Neural progenitor cell (in vitro differentiated cells): ENCODE measurements at regions not wholly inside any gene's neighbourhood (a gene's known extent, or its start where the extent isn't known, plus 50 kb on each side); places are given as distances from the start of the nearest gene placed in this dataset.

Source experiments
- EZH2 ChIP-seq: fragments of 200-600 bp; sonication (generic); IDR thresholded peaks from 2 replicates; pipeline ENCODE4 v1.6.1; 2017; ENCODE audit warnings: antibody characterized with exemption, mild to moderate bottlenecking, moderate library complexity
- EZH2phosphoT487 ChIP-seq: fragments of 200-600 bp; sonication (generic); IDR thresholded peaks from 2 replicates; pipeline ENCODE4 v1.6.1; 2017; ENCODE audit warnings: antibody characterized with exemption
- TF ChIP-seq, protein P1 (sequence below): fragments of 200-600 bp; sonication (generic); IDR thresholded peaks from 2 replicates; pipeline ENCODE4 v1.5.1; 2017; ENCODE audit warnings: antibody characterized with exemption, mild to moderate bottlenecking

DNA sequence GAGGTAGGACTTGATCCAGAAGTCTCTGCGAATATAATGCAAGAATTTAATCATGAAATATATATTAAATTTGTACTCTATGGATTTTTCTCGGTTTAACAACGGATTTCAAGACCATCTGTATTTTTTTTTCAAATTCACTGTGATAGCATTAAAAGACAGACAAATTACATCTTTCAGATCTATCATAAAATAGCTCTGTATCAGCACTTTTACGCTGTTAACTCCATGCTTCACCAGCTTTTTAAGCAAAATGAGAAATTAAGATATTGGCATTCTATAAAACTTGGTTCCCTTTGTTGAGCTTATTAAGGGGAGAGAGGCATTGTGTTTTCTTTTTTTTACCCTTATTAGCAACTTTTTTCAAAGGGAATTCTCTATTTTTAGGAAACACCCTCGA lies 1377.6 kb upstream of the NXPH2 start:
- TF ChIP-seq, protein P1, sequence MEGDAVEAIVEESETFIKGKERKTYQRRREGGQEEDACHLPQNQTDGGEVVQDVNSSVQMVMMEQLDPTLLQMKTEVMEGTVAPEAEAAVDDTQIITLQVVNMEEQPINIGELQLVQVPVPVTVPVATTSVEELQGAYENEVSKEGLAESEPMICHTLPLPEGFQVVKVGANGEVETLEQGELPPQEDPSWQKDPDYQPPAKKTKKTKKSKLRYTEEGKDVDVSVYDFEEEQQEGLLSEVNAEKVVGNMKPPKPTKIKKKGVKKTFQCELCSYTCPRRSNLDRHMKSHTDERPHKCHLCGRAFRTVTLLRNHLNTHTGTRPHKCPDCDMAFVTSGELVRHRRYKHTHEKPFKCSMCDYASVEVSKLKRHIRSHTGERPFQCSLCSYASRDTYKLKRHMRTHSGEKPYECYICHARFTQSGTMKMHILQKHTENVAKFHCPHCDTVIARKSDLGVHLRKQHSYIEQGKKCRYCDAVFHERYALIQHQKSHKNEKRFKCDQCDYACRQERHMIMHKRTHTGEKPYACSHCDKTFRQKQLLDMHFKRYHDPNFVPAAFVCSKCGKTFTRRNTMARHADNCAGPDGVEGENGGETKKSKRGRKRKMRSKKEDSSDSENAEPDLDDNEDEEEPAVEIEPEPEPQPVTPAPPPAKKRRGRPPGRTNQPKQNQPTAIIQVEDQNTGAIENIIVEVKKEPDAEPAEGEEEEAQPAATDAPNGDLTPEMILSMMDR, result no peak
- TF ChIP-seq EZH2 (no peak), EZH2phosphoT487 (no peak)
